Suprapubic skin (tissue), 4 donors: ENCODE measurements at regions not wholly inside any gene's neighbourhood (a gene's known extent, or its start where the extent isn't known, plus 50 kb on each side); places are given as distances from the start of the nearest gene placed in this dataset.

ENCODE experiments used
- CTCF ChIP-seq, 2 donors: fragments of 200-600 bp in 1 of 2; fragments of 450-650 bp in 1 of 2; sonication (generic) in 1 of 2; IDR thresholded peaks; one replicate each; pipeline ENCODE4 v1.5.1; 2016 to 2019; ENCODE audit warnings: antibody characterized with exemption in 2 of 2, mild to moderate bottlenecking in 1 of 2, moderate library complexity in 1 of 2
- EP300 ChIP-seq: sonication (generic); formaldehyde crosslinking; IDR thresholded peaks from one replicate; pipeline ENCODE4 v1.6.1; 2017; ENCODE audit warnings: antibody characterized with exemption
- POLR2A ChIP-seq, 2 donors: fragments of 450-650 bp; IDR thresholded peaks; one replicate each; pipeline ENCODE4 v1.6.1; 2017; ENCODE audit warnings: antibody characterized with exemption in 2 of 2, mild to moderate bottlenecking in 2 of 2, moderate library complexity in 2 of 2
- POLR2AphosphoS5 ChIP-seq, 3 donors: sonication (generic); formaldehyde crosslinking; IDR thresholded peaks; one replicate each; pipeline ENCODE4 v1.6.1; 2017; ENCODE audit warnings: antibody characterized with exemption in 3 of 3

GRCh38 chr6:94417363-94417762 lies 998.0 kb upstream of the EPHA7 start:
- TF ChIP-seq EP300 (no peak), CTCF (IDR thresholded peaks at IDR 0.05) (no peak), POLR2AphosphoS5 (IDR thresholded peaks at IDR 0.05) (no peak), POLR2A (IDR thresholded peaks at IDR 0.05) (no peak)
